C4-2B (cell line): ENCODE measurements at regions not wholly inside any gene's neighbourhood (a gene's known extent, or its start where the extent isn't known, plus 50 kb on each side); places are given as distances from the start of the nearest gene placed in this dataset.

ENCODE experiments used
- CTCF ChIP-seq: fragments of 450-650 bp; conservative IDR thresholded peaks from 2 replicates; pipeline ENCODE4 v1.5.1; 2017; ENCODE audit warnings: mild to moderate bottlenecking
- ZFX ChIP-seq: fragments of 450-650 bp; IDR thresholded peaks from 2 replicates; pipeline ENCODE4 v1.6.1; 2017

- TF ChIP-seq CTCF = no peak
- no peak for TF ChIP-seq ZFX
Observed at GRCh38 chr12:97899529-97899928, 436.9 kb downstream of the RMST start.
